ENCODE measurements at regions not wholly inside any gene's neighbourhood (a gene's known extent, or its start where the extent isn't known, plus 50 kb on each side); places are given as distances from the start of the nearest gene placed in this dataset.

GRCh38 chr3:116821371-116821770 lies 111.8 kb downstream of the TUSC7 start:
- no peaks in the 10 kb centered on the region for H3K27me3 ChIP-seq
- DNase-seq = no peak
- 88 to 96% (median 89%) methylated on average over 1 of the region's 1 CpG for WGBS, 4 donors
- no peaks in the 10 kb centered on the region for H3K36me3 ChIP-seq (replicated peaks in 1 of 2)
- no peaks in the 10 kb centered on the region for H3K9me3 ChIP-seq (replicated peaks in 1 of 3)
- H3K27ac ChIP-seq = no peak overlapping the region
- no peak for TF ChIP-seq CTCF (IDR thresholded peaks at IDR 0.05)
- no peak for TF ChIP-seq POLR2A (IDR thresholded peaks at IDR 0.05)
- intact Hi-C loops (cut with DNase I) = no loop called here
- peaks cover 0 to 3% of the 10 kb centered on the region in 2 donors for H3K4me1 ChIP-seq (replicated peaks in 1 of 2)
- H3K4me3 ChIP-seq = no peak overlapping the region

- Histone ChIP-seq H3K9me3 (replicated peaks in 1 of 3) (no peaks in the 10 kb centered on the region), H3K4me1 (replicated peaks in 1 of 2) (peaks cover 0 to 5% of the 10 kb centered on the region in 2 donors), H3K36me3 (replicated peaks in 1 of 2) (no peaks in the 10 kb centered on the region), H3K27ac (no peak overlapping the region), H3K4me3 (no peak overlapping the region), H3K27me3 (no peaks in the 10 kb centered on the region)
- intact Hi-C loops (cut with DNase I) = no loop called here
- TF ChIP-seq CTCF (IDR thresholded peaks at IDR 0.05) (no peak), POLR2A (IDR thresholded peaks at IDR 0.05) (no peak)
- 71 to 87% (median 84%) methylated on average over 1 of the region's 1 CpG for WGBS, 4 donors
- DNase-seq = no peak
Measured at GRCh38 chr3:116824208-116824607, 114.6 kb downstream of the TUSC7 start.

GRCh38 chr3:116833202-116833601 lies 123.6 kb downstream of the TUSC7 start:
- peaks cover 8 to 25% of the 10 kb centered on the region in 2 donors for H3K4me1 ChIP-seq (replicated peaks in 1 of 2)
- no peak for DNase-seq
- no peak overlapping the region for H3K4me3 ChIP-seq
- intact Hi-C loops (cut with DNase I) = no loop called here
- no peaks in the 10 kb centered on the region for H3K27me3 ChIP-seq
- H3K9me3 ChIP-seq (replicated peaks in 1 of 3) = no peaks in the 10 kb centered on the region
- H3K27ac ChIP-seq = no peak overlapping the region
- no peaks in the 10 kb centered on the region for H3K36me3 ChIP-seq (replicated peaks in 1 of 2)
- TF ChIP-seq POLR2A (IDR thresholded peaks at IDR 0.05) (no peak), CTCF (IDR thresholded peaks at IDR 0.05) (no peak)

GRCh38 chr3:116834816-116835215 lies 125.2 kb downstream of the TUSC7 start:
- 93 to 100% (median 93%) methylated on average over 1 of the region's 1 CpG for WGBS, 4 donors
- DNase-seq = no peak
- intact Hi-C loops (cut with DNase I) = no loop called here
- peaks cover 8 to 25% of the 10 kb centered on the region in 2 donors for H3K4me1 ChIP-seq (replicated peaks in 1 of 2)
- H3K27ac ChIP-seq = no peak overlapping the region
- H3K4me3 ChIP-seq = no peak overlapping the region
- no peak for TF ChIP-seq POLR2A (IDR thresholded peaks at IDR 0.05)
- no peak for TF ChIP-seq CTCF (IDR thresholded peaks at IDR 0.05)
- no peaks in the 10 kb centered on the region for H3K27me3 ChIP-seq
- no peaks in the 10 kb centered on the region for H3K9me3 ChIP-seq (replicated peaks in 1 of 3)
- no peaks in the 10 kb centered on the region for H3K36me3 ChIP-seq (replicated peaks in 1 of 2)

Measured in adrenal gland (tissue), 9 donors.